ENCODE measurements at regions not wholly inside any gene's neighbourhood (a gene's known extent, or its start where the extent isn't known, plus 50 kb on each side); places are given as distances from the start of the nearest gene placed in this dataset.
A peak's percentile ranks its signal among the peaks of the same experiment; 100 is the strongest.

GRCh38 chr2:111678161-111678560 is 205.8 kb downstream of the ANAPC1 start:
- H3K4me1 Mint-ChIP-seq: peaks cover 18% of the 10 kb centered on the region
- H3K27ac Mint-ChIP-seq: no peak overlapping the region
- DNase-seq: no peak
- peaks cover 12% of the 10 kb centered on the region for H3K27me3 Mint-ChIP-seq
- H3K9me3 Mint-ChIP-seq: no peaks in the 10 kb centered on the region
- intact Hi-C loops (cut with micrococcal nuclease): no loop called here
- no peak overlapping the region for H3K4me3 Mint-ChIP-seq
- no peaks in the 10 kb centered on the region for H3K36me3 Mint-ChIP-seq (ENCODE audit: low read depth)

DNA sequence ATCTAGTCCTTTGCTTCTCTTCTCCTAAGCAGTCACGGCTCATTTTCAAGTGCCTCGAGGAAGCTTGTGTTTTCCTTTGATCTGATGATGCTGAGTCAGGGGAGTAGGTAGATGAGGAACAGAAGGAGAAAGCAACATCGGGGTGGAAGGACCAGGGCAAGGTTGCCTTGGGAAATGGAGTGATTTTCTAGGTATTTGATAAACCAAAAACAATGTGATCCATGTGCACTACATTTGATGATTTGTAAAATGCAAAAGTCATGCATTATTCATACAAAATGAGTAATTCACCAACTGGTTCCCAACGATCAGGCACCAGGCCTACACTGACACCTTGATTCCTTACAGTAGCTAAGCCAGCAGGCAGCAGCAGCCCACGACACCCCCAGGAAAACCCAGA is 205.3 kb downstream of the ANAPC1 start:
- Mint-ChIP-seq H3K36me3 (ENCODE audit: low read depth) (no peaks in the 10 kb centered on the region), H3K4me1 (peaks cover 18% of the 10 kb centered on the region), H3K4me3 (no peak overlapping the region), H3K27ac (no peak overlapping the region), H3K27me3 (peaks cover 12% of the 10 kb centered on the region), H3K9me3 (no peaks in the 10 kb centered on the region)
- no peak for DNase-seq
- intact Hi-C loops (cut with micrococcal nuclease): no loop called here

- Mint-ChIP-seq H3K9me3 (no peaks in the 10 kb centered on the region), H3K36me3 (ENCODE audit: low read depth) (no peaks in the 10 kb centered on the region), H3K27me3 (peaks cover 14% of the 10 kb centered on the region), H3K4me3 (no peak overlapping the region), H3K27ac (no peak overlapping the region), H3K4me1 (peaks cover 18% of the 10 kb centered on the region)
- no peak for DNase-seq
- intact Hi-C loops (cut with micrococcal nuclease): no loop called here
Measured at GRCh38 chr2:111679202-111679601, 204.8 kb downstream of the ANAPC1 start.

GRCh38 chr2:111684611-111685010 is 199.4 kb downstream of the ANAPC1 start:
- intact Hi-C loops (cut with micrococcal nuclease): no loop called here
- no peaks in the 10 kb centered on the region for H3K4me1 Mint-ChIP-seq
- no peak for DNase-seq
- H3K27ac Mint-ChIP-seq: no peak overlapping the region
- H3K36me3 Mint-ChIP-seq (ENCODE audit: low read depth): no peaks in the 10 kb centered on the region
- no peak overlapping the region for H3K4me3 Mint-ChIP-seq
- peaks cover 4% of the 10 kb centered on the region for H3K27me3 Mint-ChIP-seq
- H3K9me3 Mint-ChIP-seq: no peaks in the 10 kb centered on the region

DNA sequence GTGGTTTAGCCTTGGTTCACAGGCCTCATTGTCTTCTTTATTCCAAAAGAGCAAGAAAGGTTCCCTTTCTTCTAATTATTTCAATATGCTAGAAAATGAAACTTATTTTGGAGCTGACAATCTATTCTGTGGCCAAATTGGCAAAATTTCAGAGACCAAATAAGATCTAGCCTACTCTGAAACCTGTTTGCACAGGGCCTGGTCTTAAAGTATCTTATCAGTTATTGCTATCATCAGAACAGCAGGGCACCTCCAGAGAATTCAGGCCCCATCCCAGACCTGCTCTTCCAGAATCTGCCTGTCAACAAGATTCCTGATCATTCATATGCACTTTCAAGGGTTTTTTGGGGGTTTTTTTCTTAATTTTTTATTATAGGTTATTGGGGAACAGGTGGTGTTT is 198.7 kb downstream of the ANAPC1 start:
- no peak for DNase-seq
- peaks cover 4% of the 10 kb centered on the region for H3K27me3 Mint-ChIP-seq
- no peaks in the 10 kb centered on the region for H3K36me3 Mint-ChIP-seq (ENCODE audit: low read depth)
- no peak overlapping the region for H3K4me3 Mint-ChIP-seq
- intact Hi-C loops (cut with micrococcal nuclease): no loop called here
- no peak overlapping the region for H3K27ac Mint-ChIP-seq
- no peaks in the 10 kb centered on the region for H3K4me1 Mint-ChIP-seq
- no peaks in the 10 kb centered on the region for H3K9me3 Mint-ChIP-seq

DNA sequence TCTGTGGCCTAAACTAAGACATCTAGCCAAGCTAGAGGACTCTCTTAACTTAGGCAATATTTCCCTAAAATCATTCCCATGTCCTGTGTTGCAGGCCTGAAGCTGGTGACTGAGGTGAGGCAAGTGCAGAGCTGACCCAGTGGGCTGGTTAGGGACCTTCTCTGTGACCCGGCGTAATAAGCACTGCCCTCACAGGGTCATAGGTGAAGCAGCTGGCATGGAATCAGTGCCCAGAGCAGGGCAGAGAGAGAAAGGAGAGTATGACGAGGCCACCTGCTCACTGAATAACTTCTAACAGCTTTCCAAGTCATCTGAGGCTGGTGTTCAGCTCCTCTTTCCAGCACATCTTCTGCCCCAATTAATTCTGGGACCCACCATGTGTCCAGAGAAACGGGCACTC is 197.0 kb downstream of the ANAPC1 start:
- Mint-ChIP-seq H3K27me3 (peaks cover 8% of the 10 kb centered on the region), H3K27ac (no peak overlapping the region), H3K4me3 (no peak overlapping the region), H3K4me1 (no peaks in the 10 kb centered on the region), H3K9me3 (no peaks in the 10 kb centered on the region), H3K36me3 (ENCODE audit: low read depth) (no peaks in the 10 kb centered on the region)
- no peak for DNase-seq
- intact Hi-C loops (cut with micrococcal nuclease): no loop called here

GRCh38 chr2:111687911-111688310 is 196.1 kb downstream of the ANAPC1 start:
- no peak overlapping the region for H3K4me3 Mint-ChIP-seq
- H3K27me3 Mint-ChIP-seq: peaks cover 14% of the 10 kb centered on the region
- H3K9me3 Mint-ChIP-seq: no peaks in the 10 kb centered on the region
- H3K27ac Mint-ChIP-seq: no peak overlapping the region
- no peaks in the 10 kb centered on the region for H3K36me3 Mint-ChIP-seq (ENCODE audit: low read depth)
- H3K4me1 Mint-ChIP-seq: peaks cover 3% of the 10 kb centered on the region
- DNase-seq: no peak
- intact Hi-C loops (cut with micrococcal nuclease): no loop called here

- Mint-ChIP-seq H3K9me3 (no peaks in the 10 kb centered on the region), H3K4me3 (no peak overlapping the region), H3K4me1 (peaks cover 3% of the 10 kb centered on the region), H3K36me3 (ENCODE audit: low read depth) (no peaks in the 10 kb centered on the region), H3K27ac (no peak overlapping the region), H3K27me3 (peaks cover 18% of the 10 kb centered on the region)
- no peak for DNase-seq
- intact Hi-C loops (cut with micrococcal nuclease): no loop called here
Measured at GRCh38 chr2:111688482-111688881, 195.5 kb downstream of the ANAPC1 start.

- intact Hi-C loops (cut with micrococcal nuclease): no loop called here
- peaks cover 18% of the 10 kb centered on the region for H3K27me3 Mint-ChIP-seq
- H3K36me3 Mint-ChIP-seq (ENCODE audit: low read depth): peaks cover 2% of the 10 kb centered on the region
- no peak overlapping the region for H3K27ac Mint-ChIP-seq
- DNase-seq: no peak
- H3K9me3 Mint-ChIP-seq: no peaks in the 10 kb centered on the region
- H3K4me1 Mint-ChIP-seq: peaks cover 3% of the 10 kb centered on the region
- no peak overlapping the region for H3K4me3 Mint-ChIP-seq
Measured at GRCh38 chr2:111689174-111689573, 194.8 kb downstream of the ANAPC1 start.

DNA sequence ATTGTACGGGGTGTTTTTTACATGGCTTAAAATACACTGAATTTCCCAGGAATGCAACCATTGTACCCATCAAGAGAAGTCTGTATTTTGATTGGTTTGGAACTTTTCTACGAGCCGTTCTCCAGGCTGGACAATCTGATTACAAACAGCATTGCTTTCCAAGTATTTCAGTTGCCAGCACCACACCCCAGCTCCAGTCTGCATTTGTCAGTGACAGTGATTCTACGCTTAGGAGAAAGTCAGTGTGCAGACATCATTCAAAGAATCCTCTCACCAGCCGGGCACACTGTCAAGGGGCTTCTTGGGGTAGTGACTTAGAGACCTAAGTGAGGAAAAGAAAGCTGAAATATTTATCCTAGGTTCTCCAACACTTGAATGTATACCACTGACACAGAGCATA is 194.1 kb downstream of the ANAPC1 start:
- H3K27ac Mint-ChIP-seq: no peak overlapping the region
- intact Hi-C loops (cut with micrococcal nuclease): no loop called here

GRCh38 chr2:111691164-111691875 is 192.7 kb downstream of the ANAPC1 start:
- Mint-ChIP-seq H3K4me1 (peaks cover 3% of the 10 kb centered on the region), H3K9me3 (peaks cover 6% of the 10 kb centered on the region), H3K4me3 (no peak overlapping the region), H3K27me3 (peaks cover 30% of the 10 kb centered on the region), H3K36me3 (ENCODE audit: low read depth) (peaks cover 6% of the 10 kb centered on the region), H3K27ac (no peak overlapping the region)
- DNase-seq: no peak
- intact Hi-C loops (cut with micrococcal nuclease): no loop called here

More for the DNA sequence above, 194.1 kb downstream of the ANAPC1 start:
- Mint-ChIP-seq H3K36me3 (ENCODE audit: low read depth) (peaks cover 3% of the 10 kb centered on the region), H3K4me1 (peaks cover 3% of the 10 kb centered on the region), H3K9me3 (no peaks in the 10 kb centered on the region), H3K27me3 (peaks cover 22% of the 10 kb centered on the region), H3K4me3 (no peak overlapping the region)
- no peak for DNase-seq

GRCh38 chr2:111692311-111692710 is 191.7 kb downstream of the ANAPC1 start:
- Mint-ChIP-seq H3K4me3 (no peak overlapping the region), H3K27ac (peak overlapping the region; percentile 21), H3K9me3 (peaks cover 6% of the 10 kb centered on the region), H3K4me1 (peaks cover 3% of the 10 kb centered on the region), H3K27me3 (peaks cover 30% of the 10 kb centered on the region), H3K36me3 (ENCODE audit: low read depth) (peaks cover 6% of the 10 kb centered on the region)
- no peak for DNase-seq
- intact Hi-C loops (cut with micrococcal nuclease): no loop called here

GRCh38 chr2:111694700-111695101 is 189.3 kb downstream of the ANAPC1 start:
- H3K27me3 Mint-ChIP-seq: peaks cover 30% of the 10 kb centered on the region
- H3K36me3 Mint-ChIP-seq (ENCODE audit: low read depth): peaks cover 6% of the 10 kb centered on the region
- intact Hi-C loops (cut with micrococcal nuclease): no loop called here
- no peak for DNase-seq
- H3K9me3 Mint-ChIP-seq: peaks cover 6% of the 10 kb centered on the region
- H3K4me1 Mint-ChIP-seq: peaks cover 18% of the 10 kb centered on the region
- H3K4me3 Mint-ChIP-seq: no peak overlapping the region
- H3K27ac Mint-ChIP-seq: no peak overlapping the region

GRCh38 chr2:111695441-111696007 is 188.5 kb downstream of the ANAPC1 start:
- H3K27me3 Mint-ChIP-seq: peaks cover 30% of the 10 kb centered on the region
- intact Hi-C loops (cut with micrococcal nuclease): no loop called here
- H3K4me1 Mint-ChIP-seq: peaks cover 19% of the 10 kb centered on the region

DNA sequence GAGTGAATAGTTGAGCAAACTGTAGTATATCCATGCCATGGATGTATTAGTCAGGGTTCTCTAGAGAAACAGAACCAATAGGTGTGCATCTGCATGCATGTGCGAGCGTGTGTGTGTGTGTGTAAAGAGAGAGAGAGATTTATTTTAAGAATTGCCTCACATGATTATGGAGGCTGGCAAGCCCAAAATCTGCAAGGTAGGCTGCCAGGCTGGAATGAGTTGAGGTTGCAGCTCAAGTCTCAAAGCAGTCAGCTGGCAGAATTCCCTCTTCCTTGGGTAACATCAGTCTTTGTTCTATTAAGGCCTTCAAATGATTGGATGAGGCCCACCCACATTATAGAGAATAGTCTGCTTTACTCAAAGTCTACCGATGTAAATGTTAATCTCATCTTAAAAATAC is 187.8 kb downstream of the ANAPC1 start:
- intact Hi-C loops (cut with micrococcal nuclease): no loop called here
- DNase-seq: no peak
- Mint-ChIP-seq H3K4me1 (peaks cover 23% of the 10 kb centered on the region), H3K27me3 (peaks cover 27% of the 10 kb centered on the region), H3K9me3 (peaks cover 6% of the 10 kb centered on the region), H3K4me3 (no peak overlapping the region), H3K27ac (no peak overlapping the region), H3K36me3 (ENCODE audit: low read depth) (peaks cover 6% of the 10 kb centered on the region)

More at GRCh38 chr2:111695441-111696007, 188.5 kb downstream of the ANAPC1 start:
- Mint-ChIP-seq H3K4me3 (no peak overlapping the region), H3K27ac (no peak overlapping the region), H3K36me3 (ENCODE audit: low read depth) (peaks cover 6% of the 10 kb centered on the region), H3K9me3 (peaks cover 6% of the 10 kb centered on the region)
- no peak for DNase-seq
